GM12864 (cell line): ENCODE measurements at regions not wholly inside any gene's neighbourhood (a gene's known extent, or its start where the extent isn't known, plus 50 kb on each side); places are given as distances from the start of the nearest gene placed in this dataset.

Source experiments
- DNase-seq: peaks from one replicate; pipeline ENCODE4 v3.0.0-alpha.2; 2011; ENCODE audit warnings: low read depth
- H3K4me3 ChIP-seq: 2 replicates; pipeline ENCODE4 v1.5.1; 2011; ENCODE audit warnings: mild to moderate bottlenecking, low read depth, low read length, control low read depth
- TF ChIP-seq, protein P1 (sequence below): IDR thresholded peaks from 2 replicates; pipeline ENCODE4 v1.5.1; 2011; ENCODE audit warnings: low read depth, mild to moderate bottlenecking, moderate library complexity, low read length, control low read depth, inconsistent platforms; ENCODE audit errors: missing control alignments

- TF ChIP-seq, protein P1, sequence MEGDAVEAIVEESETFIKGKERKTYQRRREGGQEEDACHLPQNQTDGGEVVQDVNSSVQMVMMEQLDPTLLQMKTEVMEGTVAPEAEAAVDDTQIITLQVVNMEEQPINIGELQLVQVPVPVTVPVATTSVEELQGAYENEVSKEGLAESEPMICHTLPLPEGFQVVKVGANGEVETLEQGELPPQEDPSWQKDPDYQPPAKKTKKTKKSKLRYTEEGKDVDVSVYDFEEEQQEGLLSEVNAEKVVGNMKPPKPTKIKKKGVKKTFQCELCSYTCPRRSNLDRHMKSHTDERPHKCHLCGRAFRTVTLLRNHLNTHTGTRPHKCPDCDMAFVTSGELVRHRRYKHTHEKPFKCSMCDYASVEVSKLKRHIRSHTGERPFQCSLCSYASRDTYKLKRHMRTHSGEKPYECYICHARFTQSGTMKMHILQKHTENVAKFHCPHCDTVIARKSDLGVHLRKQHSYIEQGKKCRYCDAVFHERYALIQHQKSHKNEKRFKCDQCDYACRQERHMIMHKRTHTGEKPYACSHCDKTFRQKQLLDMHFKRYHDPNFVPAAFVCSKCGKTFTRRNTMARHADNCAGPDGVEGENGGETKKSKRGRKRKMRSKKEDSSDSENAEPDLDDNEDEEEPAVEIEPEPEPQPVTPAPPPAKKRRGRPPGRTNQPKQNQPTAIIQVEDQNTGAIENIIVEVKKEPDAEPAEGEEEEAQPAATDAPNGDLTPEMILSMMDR, result no peak
- DNase-seq, result no peak
- H3K4me3 ChIP-seq, result no peak overlapping the region
These were observed 376.4 kb downstream of the FGF9 start for GRCh38 chr13:22047082-22047784.

DNA sequence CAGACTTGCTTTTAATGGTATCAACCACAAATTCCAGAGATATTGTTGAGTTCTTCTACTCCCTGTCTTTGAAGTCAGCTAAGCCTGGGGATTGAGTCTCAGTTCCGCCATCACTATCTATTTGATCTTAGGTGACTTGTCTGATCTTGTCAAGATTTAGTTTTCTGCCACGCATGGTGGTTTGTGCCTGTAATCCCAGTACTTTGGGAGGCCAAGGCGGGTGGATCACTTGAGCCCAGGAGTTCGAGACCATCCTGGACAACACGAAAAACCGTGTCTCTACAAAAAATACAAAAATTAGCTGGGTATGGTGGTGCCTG lies 376.9 kb downstream of the FGF9 start:
- TF ChIP-seq, protein P1, result no peak
- H3K4me3 ChIP-seq, result no peak overlapping the region
- no peak for DNase-seq

GRCh38 chr13:22049384-22049783 lies 378.5 kb downstream of the FGF9 start:
- DNase-seq, result no peak
- H3K4me3 ChIP-seq, result no peak overlapping the region
- TF ChIP-seq, protein P1, result no peak

DNA sequence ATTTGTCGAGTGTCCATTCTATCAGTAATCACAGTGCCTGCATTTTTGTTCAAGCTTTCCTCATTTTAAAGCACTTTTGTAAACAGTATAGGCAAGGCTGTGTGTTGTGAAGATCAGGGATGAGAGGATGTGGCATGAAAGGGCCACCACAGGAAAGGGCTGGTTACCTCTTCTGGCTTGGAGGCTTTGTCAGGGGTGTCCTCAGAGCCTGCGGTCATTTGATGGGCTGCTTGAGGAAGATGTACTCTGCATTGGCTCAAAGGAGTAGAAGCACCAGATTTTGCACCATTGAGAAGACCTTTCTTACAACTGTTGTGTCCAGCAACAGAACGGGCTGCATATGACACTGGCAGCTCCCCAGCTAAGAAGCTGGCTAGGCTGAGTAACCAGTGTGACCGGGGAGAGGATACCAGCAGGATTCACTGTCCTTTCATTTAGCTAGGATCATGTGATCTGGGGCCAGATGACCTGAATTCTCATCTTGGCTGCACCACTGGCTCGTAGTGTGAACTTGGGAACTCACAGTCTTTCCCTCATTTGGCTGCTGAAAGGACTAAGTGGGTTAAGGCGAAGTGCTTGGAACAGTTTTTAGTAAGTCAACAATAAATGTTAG lies 380.2 kb downstream of the FGF9 start:
- H3K4me3 ChIP-seq, result no peak overlapping the region
- TF ChIP-seq, protein P1, result no peak
- no peak for DNase-seq

DNA sequence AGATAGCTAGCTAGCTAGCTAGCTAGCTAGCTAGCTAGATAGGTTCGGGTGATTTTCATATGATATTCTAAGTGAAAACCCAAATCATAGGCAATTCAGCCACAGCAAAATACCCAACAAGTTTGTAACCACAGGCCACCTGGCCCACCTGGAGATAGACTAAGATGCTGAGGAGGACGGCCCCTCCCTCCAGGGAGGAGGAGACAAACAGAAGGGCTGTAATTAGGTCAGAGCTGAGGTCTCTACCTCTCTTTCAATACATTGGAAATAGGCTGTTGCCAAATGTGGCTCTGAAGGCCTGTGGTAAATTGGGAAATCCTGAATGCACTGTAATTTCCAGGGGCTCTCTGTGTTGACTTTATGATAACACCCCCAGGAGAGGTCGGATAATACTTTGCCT lies 382.2 kb downstream of the FGF9 start:
- no peak for DNase-seq
- no peak overlapping the region for H3K4me3 ChIP-seq
- TF ChIP-seq, protein P1, result no peak

- TF ChIP-seq, protein P1, result no peak
- no peak for DNase-seq
- H3K4me3 ChIP-seq, result no peak overlapping the region
These were observed 384.4 kb downstream of the FGF9 start for GRCh38 chr13:22055259-22055658.

- TF ChIP-seq, protein P1, result no peak
- no peak for DNase-seq
- no peak overlapping the region for H3K4me3 ChIP-seq
These were observed 389.3 kb downstream of the FGF9 start for GRCh38 chr13:22060187-22060586.
